GM20000 (cell line): ENCODE measurements at regions not wholly inside any gene's neighbourhood (a gene's known extent, or its start where the extent isn't known, plus 50 kb on each side); places are given as distances from the start of the nearest gene placed in this dataset.
"Not testable (repeated sequence)": the region's sequence is repeated elsewhere in the genome, so short reads cannot be mapped to it uniquely, and the experiment has no call there.

Experiments used
- DNase-seq: peaks from one replicate; pipeline ENCODE4 v3.0.0; 2012; ENCODE audit warnings: low spot score
- CTCF ChIP-seq: IDR thresholded peaks from 2 replicates; pipeline ENCODE4 v1.5.1; 2012; ENCODE audit warnings: mild to moderate bottlenecking, control low read depth; ENCODE audit errors: extremely low read depth, missing control alignments

GRCh38 chr2:128600581-128601297 is 282.1 kb upstream of the HS6ST1 start:
- no peak for DNase-seq
- TF ChIP-seq CTCF = no peak

- no peak for DNase-seq
- TF ChIP-seq CTCF = no peak
Observed at GRCh38 chr2:128601298-128602037, 282.8 kb upstream of the HS6ST1 start.

GRCh38 chr2:128602038-128602698 is 283.5 kb upstream of the HS6ST1 start:
- no peak for TF ChIP-seq CTCF
- DNase-seq = no peak

GRCh38 chr2:128602699-128603101 is 284.0 kb upstream of the HS6ST1 start:
- no peak for TF ChIP-seq CTCF
- DNase-seq = no peak

GRCh38 chr2:128603411-128603924 is 284.8 kb upstream of the HS6ST1 start:
- no peak for TF ChIP-seq CTCF
- DNase-seq = no peak

- no peak for DNase-seq
- TF ChIP-seq CTCF = no peak
Observed at GRCh38 chr2:128604045-128604444, 285.4 kb upstream of the HS6ST1 start.

- DNase-seq = not testable (repeated sequence)
Observed at GRCh38 chr2:128604581-128604980, 285.9 kb upstream of the HS6ST1 start.
